Mammary epithelial cell (primary cell): ENCODE measurements at regions not wholly inside any gene's neighbourhood (a gene's known extent, or its start where the extent isn't known, plus 50 kb on each side); places are given as distances from the start of the nearest gene placed in this dataset.

ENCODE experiments used
- CTCF ChIP-seq, 2 donors: IDR thresholded peaks in 1 of 2; conservative IDR thresholded peaks in 1 of 2; 2 replicates each; pipeline ENCODE4 v1.5.1; 2011 to 2012; ENCODE audit warnings: inconsistent platforms in 2 of 2, low read length in 2 of 2, mild to moderate bottlenecking in 2 of 2, control low read depth in 1 of 2, low read depth in 1 of 2; ENCODE audit not compliant: insufficient read depth in 1 of 2; ENCODE audit errors: extremely low read depth in 1 of 2
- EZH2 ChIP-seq: IDR thresholded peaks from 2 replicates; pipeline ENCODE4 v1.6.1; 2012; ENCODE audit warnings: low read length, inconsistent platforms, borderline replicate concordance

DNA sequence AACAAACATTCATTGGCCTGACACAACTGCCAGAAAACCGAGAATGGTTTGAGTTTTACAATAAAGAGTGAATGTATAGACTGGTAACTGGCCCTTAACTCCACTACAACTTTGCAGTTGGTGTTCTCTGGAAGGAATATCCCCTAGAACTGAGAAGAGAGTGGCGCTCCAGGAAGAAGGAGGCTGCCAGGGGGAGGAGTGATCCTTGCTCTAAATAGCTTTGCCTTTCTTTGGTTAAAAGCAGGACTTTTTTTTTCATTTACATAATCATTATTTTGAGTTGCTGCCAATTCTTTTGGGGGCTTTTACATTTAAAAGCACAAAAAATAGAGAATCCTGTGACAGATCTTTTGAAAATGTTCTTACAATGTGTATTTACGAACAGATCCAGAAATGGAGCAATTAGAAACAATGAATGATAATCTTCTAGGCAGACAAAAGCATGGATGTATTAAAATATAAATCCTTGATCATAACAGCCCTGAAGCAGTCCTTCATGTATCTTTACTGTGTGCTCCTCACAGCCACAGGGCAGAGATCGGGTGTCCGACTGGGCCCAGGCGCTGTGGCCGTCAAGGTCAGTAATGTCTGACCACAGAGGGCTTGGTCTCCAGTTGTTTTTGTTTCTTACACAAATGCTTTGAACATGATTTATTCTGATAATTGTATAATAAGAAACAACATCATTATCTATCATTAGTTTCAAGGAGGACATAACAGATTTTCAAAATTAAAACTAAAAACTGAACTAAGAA is 612.2 kb downstream of the HDGFL1 start:
- no peak for TF ChIP-seq CTCF (conservative IDR thresholded peaks at IDR 0.05 in 1 of 2, IDR thresholded peaks at IDR 0.05 in 1 of 2; ENCODE audit: extremely low read depth in 1 of 2, insufficient read depth in 1 of 2, low read depth in 1 of 2, low read length in 2 of 2)
- TF ChIP-seq EZH2 = no peak
